Chondrocyte (in vitro differentiated cells): ENCODE measurements at regions not wholly inside any gene's neighbourhood (a gene's known extent, or its start where the extent isn't known, plus 50 kb on each side); places are given as distances from the start of the nearest gene placed in this dataset.

Source experiments
- DNase-seq: peaks from one replicate; pipeline ENCODE4 v3.0.0; 2021; ENCODE audit warnings: mixed read lengths, low spot score
- H3K27ac Mint-ChIP-seq: one replicate; pipeline ENCODE4 v1.8.0; 2021; ENCODE audit warnings: mild to moderate bottlenecking, moderate library complexity, mixed read lengths; ENCODE audit not compliant: unreplicated experiment
- H3K27me3 Mint-ChIP-seq: 2 replicates; pipeline ENCODE4 v1.8.0; 2021; ENCODE audit warnings: low read depth, mixed read lengths
- H3K36me3 Mint-ChIP-seq: 2 replicates; pipeline ENCODE4 v1.8.0; 2021; ENCODE audit warnings: low read depth, mixed read lengths
- H3K4me1 Mint-ChIP-seq: 2 replicates; pipeline ENCODE4 v1.8.0; 2021; ENCODE audit warnings: low read depth, mild to moderate bottlenecking, mixed read lengths
- H3K4me3 Mint-ChIP-seq: one replicate; pipeline ENCODE4 v1.8.0; 2021; ENCODE audit warnings: mild to moderate bottlenecking, moderate library complexity, mixed read lengths; ENCODE audit not compliant: unreplicated experiment
- H3K9me3 Mint-ChIP-seq: 2 replicates; pipeline ENCODE4 v1.8.0; 2021; ENCODE audit warnings: low read depth, mixed read lengths
- TF ChIP-seq, protein P1 (sequence below): fragments of 200-600 bp; sonication (generic); IDR thresholded peaks from 2 replicates; pipeline ENCODE4 v1.5.0; 2021; ENCODE audit warnings: antibody characterized with exemption, mild to moderate bottlenecking, moderate library complexity

GRCh38 chr13:31890946-31891345, 140.6 kb upstream of the FRY start:
- no peak for DNase-seq
- H3K27ac Mint-ChIP-seq, result peak overlapping the region; percentile 75
- H3K36me3 Mint-ChIP-seq, result no peaks in the 10 kb centered on the region
- H3K4me3 Mint-ChIP-seq, result no peak overlapping the region
- H3K9me3 Mint-ChIP-seq, result no peaks in the 10 kb centered on the region
- no peaks in the 10 kb centered on the region for H3K27me3 Mint-ChIP-seq
- TF ChIP-seq, protein P1, sequence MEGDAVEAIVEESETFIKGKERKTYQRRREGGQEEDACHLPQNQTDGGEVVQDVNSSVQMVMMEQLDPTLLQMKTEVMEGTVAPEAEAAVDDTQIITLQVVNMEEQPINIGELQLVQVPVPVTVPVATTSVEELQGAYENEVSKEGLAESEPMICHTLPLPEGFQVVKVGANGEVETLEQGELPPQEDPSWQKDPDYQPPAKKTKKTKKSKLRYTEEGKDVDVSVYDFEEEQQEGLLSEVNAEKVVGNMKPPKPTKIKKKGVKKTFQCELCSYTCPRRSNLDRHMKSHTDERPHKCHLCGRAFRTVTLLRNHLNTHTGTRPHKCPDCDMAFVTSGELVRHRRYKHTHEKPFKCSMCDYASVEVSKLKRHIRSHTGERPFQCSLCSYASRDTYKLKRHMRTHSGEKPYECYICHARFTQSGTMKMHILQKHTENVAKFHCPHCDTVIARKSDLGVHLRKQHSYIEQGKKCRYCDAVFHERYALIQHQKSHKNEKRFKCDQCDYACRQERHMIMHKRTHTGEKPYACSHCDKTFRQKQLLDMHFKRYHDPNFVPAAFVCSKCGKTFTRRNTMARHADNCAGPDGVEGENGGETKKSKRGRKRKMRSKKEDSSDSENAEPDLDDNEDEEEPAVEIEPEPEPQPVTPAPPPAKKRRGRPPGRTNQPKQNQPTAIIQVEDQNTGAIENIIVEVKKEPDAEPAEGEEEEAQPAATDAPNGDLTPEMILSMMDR, result no peak
- H3K4me1 Mint-ChIP-seq, result peaks cover 66% of the 10 kb centered on the region

DNA sequence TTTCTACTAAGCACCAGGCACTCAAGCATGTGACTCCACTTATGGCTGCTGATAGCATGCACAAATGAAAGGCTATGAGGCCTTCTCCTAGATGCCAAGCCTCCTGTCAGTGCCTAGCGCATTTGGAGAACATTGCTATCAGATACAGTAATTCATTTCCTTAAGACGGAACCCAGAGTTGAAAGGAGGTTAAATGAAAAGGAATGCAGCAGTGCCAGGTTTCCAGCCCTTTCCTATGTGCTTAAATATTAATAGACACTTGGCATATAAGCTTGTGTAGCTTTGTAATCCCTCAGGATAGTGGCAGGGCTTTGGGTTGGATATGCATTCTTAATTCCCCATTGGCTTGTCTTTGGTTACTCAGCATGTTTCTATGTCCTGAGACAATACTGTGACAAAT, 140.1 kb upstream of the FRY start:
- Mint-ChIP-seq H3K9me3 (no peaks in the 10 kb centered on the region), H3K4me1 (peaks cover 66% of the 10 kb centered on the region), H3K27ac (peak overlapping the region; percentile 75), H3K27me3 (no peaks in the 10 kb centered on the region), H3K36me3 (no peaks in the 10 kb centered on the region), H3K4me3 (no peak overlapping the region)
- no peak for DNase-seq
- TF ChIP-seq, protein P1, result no peak

- Mint-ChIP-seq H3K27me3 (no peaks in the 10 kb centered on the region), H3K9me3 (no peaks in the 10 kb centered on the region), H3K4me3 (no peak overlapping the region), H3K36me3 (no peaks in the 10 kb centered on the region), H3K27ac (no peak overlapping the region), H3K4me1 (peaks cover 77% of the 10 kb centered on the region)
- TF ChIP-seq, protein P1, result no peak
- no peak for DNase-seq
Observed at GRCh38 chr13:31894931-31895330, 136.6 kb upstream of the FRY start.

- TF ChIP-seq, protein P1, result no peak
- Mint-ChIP-seq H3K36me3 (peaks cover 4% of the 10 kb centered on the region), H3K9me3 (peaks cover 5% of the 10 kb centered on the region), H3K4me1 (peaks cover 75% of the 10 kb centered on the region), H3K4me3 (no peak overlapping the region), H3K27ac (peak overlapping the region; percentile 93), H3K27me3 (no peaks in the 10 kb centered on the region)
- DNase-seq, result no peak
Observed at GRCh38 chr13:31895691-31896090, 135.9 kb upstream of the FRY start.

DNA sequence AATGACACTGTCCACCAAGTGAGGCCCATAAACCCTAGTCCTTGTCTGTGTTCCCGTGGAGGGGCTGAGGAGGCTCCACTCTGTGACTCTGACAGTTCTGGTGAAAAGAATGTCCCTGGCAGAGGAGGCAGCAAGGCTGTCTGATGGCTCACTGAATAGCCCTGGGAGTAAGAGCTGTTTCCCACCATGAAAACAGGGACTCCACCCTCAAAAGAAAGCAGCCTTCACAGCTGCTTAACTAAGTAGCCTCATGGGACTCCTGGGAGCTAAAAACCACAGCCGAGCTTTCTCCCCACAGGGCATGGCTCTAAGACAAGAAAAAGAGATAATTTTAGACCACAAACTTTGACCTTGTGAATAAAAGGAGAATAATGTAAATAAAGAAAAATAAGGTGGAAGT, 135.1 kb upstream of the FRY start:
- DNase-seq, result no peak
- Mint-ChIP-seq H3K4me3 (peak overlapping the region; percentile 47), H3K27me3 (no peaks in the 10 kb centered on the region), H3K27ac (peak overlapping the region; percentile 93), H3K4me1 (peaks cover 67% of the 10 kb centered on the region), H3K9me3 (peaks cover 9% of the 10 kb centered on the region), H3K36me3 (peaks cover 7% of the 10 kb centered on the region)
- TF ChIP-seq, protein P1, result no peak
